Heart left ventricle (tissue), 16 donors: ENCODE measurements at regions not wholly inside any gene's neighbourhood (a gene's known extent, or its start where the extent isn't known, plus 50 kb on each side); places are given as distances from the start of the nearest gene placed in this dataset.

Source experiments
- ATAC-seq, 4 donors: fragments of 200-7000 bp; cut with Tn5 transposase; one replicate each; pipeline ENCODE4 v1.9.1; 2020 to 2022; ENCODE audit warnings: moderate library complexity in 4 of 4, mild to moderate bottlenecking in 3 of 4, moderate number of reproducible peaks in 1 of 4
- DNase-seq, 5 donors: peaks; one replicate each; pipeline ENCODE4 v3.0.0-alpha.2; 2020
- H3K27ac ChIP-seq, 12 donors: fragments of 200-600 bp; sonication (generic) in 4 of 12; one replicate each; pipeline versions ENCODE4 v1.5.0 to v1.8.0; 2016 to 2022; ENCODE audit warnings: mild to moderate bottlenecking in 2 of 12
- H3K27me3 ChIP-seq, 9 donors: fragments of 200-600 bp; sonication (generic) in 2 of 9; one replicate each; pipeline versions ENCODE4 v1.5.1 to v1.8.0; 2016 to 2022; ENCODE audit warnings: mild to moderate bottlenecking in 3 of 9
- H3K36me3 ChIP-seq, 9 donors: fragments of 200-600 bp; sonication (generic) in 2 of 9; one replicate each; pipeline versions ENCODE4 v1.5.0 to v1.8.0; 2018 to 2022; ENCODE audit warnings: mild to moderate bottlenecking in 2 of 9
- H3K4me1 ChIP-seq, 12 donors: fragments of 200-600 bp; sonication (generic) in 4 of 12; one replicate each; pipeline versions ENCODE4 v1.5.0 to v1.8.0; 2016 to 2022; ENCODE audit warnings: mild to moderate bottlenecking in 3 of 12
- H3K4me3 ChIP-seq, 12 donors: fragments of 200-600 bp; sonication (generic) in 4 of 12; one replicate each; pipeline versions ENCODE4 v1.5.0 to v1.8.0; 2017 to 2022; ENCODE audit warnings: mild to moderate bottlenecking in 9 of 12, moderate library complexity in 4 of 12
- H3K9me3 ChIP-seq, 12 donors: fragments of 200-600 bp; sonication (generic) in 4 of 12; one replicate each; pipeline versions ENCODE4 v1.5.0 to v1.8.0; 2016 to 2022; ENCODE audit warnings: mild to moderate bottlenecking in 1 of 12
- CTCF ChIP-seq, 12 donors: fragments of 200-600 bp; sonication (generic) in 4 of 12; IDR thresholded peaks; one replicate each; pipeline versions ENCODE4 v1.5.0 to v1.8.0; 2018 to 2022; ENCODE audit warnings: antibody characterized with exemption in 12 of 12, mild to moderate bottlenecking in 5 of 12
- POLR2A ChIP-seq, 2 donors: fragments of 450-650 bp; IDR thresholded peaks; one replicate each; pipeline ENCODE4 v1.6.1; 2017; ENCODE audit warnings: antibody characterized with exemption in 2 of 2, mild to moderate bottlenecking in 2 of 2, moderate library complexity in 2 of 2
- WGBS, 4 donors: extraction: QIAGEN DNeasy Blood & Tissue Kit in 2 of 4; methylation state at CpG; one replicate each; pipeline versions ENCODE4 v1.1.5 to v1.1.7; 2013 to 2018; 5-methylcytosine and 5-hydroxymethylcytosine counted together
- intact Hi-C, 10 donors: fragments of 100-400 bp; cut with DNase I; formaldehyde crosslinking; loops; one replicate each; pipeline versions ENCODE4 v1.11.1 to v1.14.2; 2022
- donor health status: ischemic (EF 13 %, LVEDD 7.1; RV severe dilation, severe dysfunction).
- donor health status: healthy with polysubstance abuse.
- donor health status: DM: no; HTN: yes; CAD: no.
- donor health status: DM: no; HTN: no; CAD: no.
- donor health status: ischemic (EF 25% LVEDD 6.9; RV normal size, moderate dysfunction).
- donor health status: ischemic (EF 25% LVEDD 5.7; RV mildly dilated, moderate dysfunction).
- donor health status: healthy.
- donor health status: DM: yes; HTN: yes; CAD: no.
- donor health status: ischemic (EF 35%, LVEDD 5.7; RV mildly dilated, moderate dysfunction).
- donor health status: nonischemic (EF 11% LVEDD 7.7; RV severe dilation, severe dysfunction).
- donor health status: DM: yes; HTN: yes; CAD: no.
- donor health status: PGD.
- donor health status: ischemic (EF 29% LVEDD 5.4; RV normal size, mild dysfunction).
- donor health status: nonischemic (EF 23%, LVEDD 6.1; RV moderate dilation, normal function).

GRCh38 chr1:14504517-14504916, 94.0 kb upstream of the KAZN start:
- no peak for ATAC-seq
- H3K4me3 ChIP-seq: no peak overlapping the region
- intact Hi-C loops: no loop called here
- no peaks in the 10 kb centered on the region for H3K9me3 ChIP-seq
- peaks cover 0 to 7% (median 0%) of the 10 kb centered on the region in 9 donors for H3K27me3 ChIP-seq
- H3K36me3 ChIP-seq: no peaks in the 10 kb centered on the region
- H3K4me1 ChIP-seq: no peaks in the 10 kb centered on the region
- WGBS, 4 donors: 62 to 71% (median 64%) methylated on average over 5 of the region's 5 CpGs
- no peak overlapping the region for H3K27ac ChIP-seq
- no peak for DNase-seq
- no peak for TF ChIP-seq CTCF (IDR thresholded peaks at IDR 0.05)
- no peak for TF ChIP-seq POLR2A (IDR thresholded peaks at IDR 0.05)

DNA sequence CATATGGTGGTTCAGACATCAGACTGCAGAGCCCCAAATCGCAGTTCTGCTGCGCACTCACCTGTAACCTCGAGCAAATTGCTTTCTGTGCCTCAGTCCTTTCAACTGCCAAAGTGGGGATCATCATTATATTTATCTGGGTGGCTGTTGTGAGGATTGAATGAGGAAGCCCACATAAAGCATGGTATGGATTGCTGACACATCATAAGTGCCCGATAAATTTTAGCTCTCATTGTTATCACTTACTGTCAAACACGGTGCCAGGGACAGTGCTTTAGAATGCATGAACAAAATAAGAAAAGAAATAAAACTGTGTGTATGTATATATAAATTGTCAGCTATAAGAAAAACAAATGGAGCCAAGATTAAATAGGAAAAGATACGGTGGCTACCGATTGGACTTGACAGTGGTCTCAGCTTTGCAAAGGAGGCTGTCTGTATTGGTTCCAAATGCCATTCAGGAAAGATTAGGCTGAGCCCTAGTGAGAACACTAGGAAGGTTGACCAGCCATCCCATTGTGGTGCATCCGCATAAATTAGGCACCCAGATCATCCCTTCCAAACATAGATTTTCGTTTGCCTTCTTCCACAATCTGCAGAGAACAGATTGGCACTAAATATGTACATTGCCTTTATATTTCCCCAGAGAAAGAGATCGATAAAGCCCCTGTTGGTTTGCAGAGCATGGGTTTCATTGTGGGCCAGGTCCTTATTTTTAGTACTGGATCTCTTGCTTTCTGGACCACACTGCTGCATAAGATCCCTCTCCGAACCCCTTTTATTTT, 91.8 kb upstream of the KAZN start:
- 77 to 84% (median 80%) methylated on average over 11 of the region's 11 CpGs for WGBS, 4 donors
- intact Hi-C loops: no loop called here
- no peak for DNase-seq
- Histone ChIP-seq H3K9me3 (no peaks in the 10 kb centered on the region), H3K4me1 (no peaks in the 10 kb centered on the region), H3K27ac (no peak overlapping the region), H3K36me3 (no peaks in the 10 kb centered on the region), H3K4me3 (no peak overlapping the region), H3K27me3 (peaks cover 0 to 7% (median 0%) of the 10 kb centered on the region in 9 donors)
- no peak for ATAC-seq
- TF ChIP-seq POLR2A (IDR thresholded peaks at IDR 0.05) (no peak), CTCF (IDR thresholded peaks at IDR 0.05) (no peak)

- no peak overlapping the region for H3K27ac ChIP-seq
- DNase-seq: no peak
- no peaks in the 10 kb centered on the region for H3K36me3 ChIP-seq
- no peaks in the 10 kb centered on the region for H3K9me3 ChIP-seq
- H3K4me3 ChIP-seq: no peak overlapping the region
- H3K4me1 ChIP-seq: no peaks in the 10 kb centered on the region
- peaks cover 0 to 7% (median 0%) of the 10 kb centered on the region in 9 donors for H3K27me3 ChIP-seq
- TF ChIP-seq POLR2A (IDR thresholded peaks at IDR 0.05) (no peak), CTCF (IDR thresholded peaks at IDR 0.05) (no peak)
- no peak for ATAC-seq
- 47 to 65% (median 56%) methylated on average over 5 of the region's 5 CpGs for WGBS, 4 donors
- intact Hi-C loops: no loop called here
These were observed 91.2 kb upstream of the KAZN start for GRCh38 chr1:14507262-14507661.

DNA sequence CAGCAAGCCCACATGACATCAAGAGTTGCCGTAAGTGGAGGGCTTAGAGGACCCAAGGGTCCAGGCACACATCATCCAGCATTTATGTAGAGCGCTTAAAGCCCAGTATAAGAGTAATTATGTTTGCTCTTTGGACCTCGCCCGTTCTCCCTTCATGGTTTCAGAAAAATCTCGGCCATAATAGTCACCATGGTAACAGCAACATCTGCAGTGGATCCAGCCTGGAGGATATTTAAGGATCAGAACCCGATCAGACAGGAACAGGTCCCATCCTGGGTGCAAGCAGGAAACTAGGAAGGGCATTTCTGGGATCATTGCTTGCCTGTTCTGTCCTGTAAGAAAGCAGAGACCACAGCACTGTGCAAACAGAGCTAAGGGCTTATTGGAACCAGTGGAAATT, 89.9 kb upstream of the KAZN start:
- Histone ChIP-seq H3K9me3 (no peaks in the 10 kb centered on the region), H3K36me3 (no peaks in the 10 kb centered on the region), H3K4me1 (peaks cover 0 to 4% (median 0%) of the 10 kb centered on the region in 12 donors), H3K27me3 (peaks cover 0 to 4% (median 0%) of the 10 kb centered on the region in 9 donors), H3K27ac (no peak overlapping the region), H3K4me3 (no peak overlapping the region)
- WGBS, 4 donors: 78 to 85% (median 82%) methylated on average over 6 of the region's 6 CpGs
- DNase-seq: no peak
- TF ChIP-seq POLR2A (IDR thresholded peaks at IDR 0.05) (no peak), CTCF (IDR thresholded peaks at IDR 0.05) (no peak)
- intact Hi-C loops: no loop called here
- ATAC-seq: no peak
